SU-DHL-6 (cell line): ENCODE measurements at regions not wholly inside any gene's neighbourhood (a gene's known extent, or its start where the extent isn't known, plus 50 kb on each side); places are given as distances from the start of the nearest gene placed in this dataset.

Experiments
- CTCF ChIP-seq: fragments of 200-600 bp; sonication (generic); IDR thresholded peaks from one replicate; pipeline ENCODE4 v1.5.1; 2017; ENCODE audit warnings: antibody characterized with exemption, mild to moderate bottlenecking, low read length, moderate library complexity; ENCODE audit not compliant: insufficient read depth, poor library complexity, severe bottlenecking
- EZH2phosphoT487 ChIP-seq: fragments of 200-600 bp; sonication (generic), shearing (Covaris generic); conservative IDR thresholded peaks from 2 replicates; pipeline ENCODE4 v1.6.1; 2018; ENCODE audit warnings: mild to moderate bottlenecking, antibody characterized with exemption, low read length, moderate library complexity, mixed read lengths

GRCh38 chr20:47953471-47953870 is 168.2 kb upstream of the SULF2 start:
- TF ChIP-seq CTCF, result no peak
- TF ChIP-seq EZH2phosphoT487, result no peak
